HG03342 (cell line): ENCODE measurements at regions not wholly inside any gene's neighbourhood (a gene's known extent, or its start where the extent isn't known, plus 50 kb on each side); places are given as distances from the start of the nearest gene placed in this dataset.

Experiments used
- ATAC-seq: cut with Tn5 transposase; IDR thresholded peaks from one replicate; pipeline ENCODE4 v1.9.1; 2021; ENCODE audit warnings: mild to moderate bottlenecking, moderate library complexity; ENCODE audit not compliant: unreplicated experiment

GRCh38 chr2:183214680-183215079 lies 90.4 kb downstream of the NUP35 start:
- peak; percentile 89 for ATAC-seq

- ATAC-seq = no peak
Measured at GRCh38 chr2:183215917-183216316, 91.7 kb downstream of the NUP35 start.

GRCh38 chr2:183219888-183220287 lies 95.6 kb downstream of the NUP35 start:
- no peak for ATAC-seq

GRCh38 chr2:183222751-183223150 lies 98.5 kb downstream of the NUP35 start:
- ATAC-seq = no peak

- no peak for ATAC-seq
Measured at GRCh38 chr2:183224948-183225347, 100.7 kb downstream of the NUP35 start.

- no peak for ATAC-seq
Measured at GRCh38 chr2:183227176-183227575, 102.9 kb downstream of the NUP35 start.

GRCh38 chr2:183229386-183229785 lies 105.1 kb downstream of the NUP35 start:
- no peak for ATAC-seq

GRCh38 chr2:183232161-183232865 lies 108.1 kb downstream of the NUP35 start:
- ATAC-seq = no peak

- ATAC-seq = no peak
Measured at GRCh38 chr2:183242937-183243336, 118.7 kb downstream of the NUP35 start.

GRCh38 chr2:183243758-183244157 lies 119.5 kb downstream of the NUP35 start:
- no peak for ATAC-seq

- ATAC-seq = no peak
Measured at GRCh38 chr2:183244300-183244844, 120.1 kb downstream of the NUP35 start.

GRCh38 chr2:183248866-183249567 lies 124.8 kb downstream of the NUP35 start:
- ATAC-seq = no peak

- no peak for ATAC-seq
Measured at GRCh38 chr2:183250061-183250460, 125.8 kb downstream of the NUP35 start.

- ATAC-seq = no peak
Measured at GRCh38 chr2:183250472-183250871, 126.2 kb downstream of the NUP35 start.

- ATAC-seq = no peak
Measured at GRCh38 chr2:183253441-183254130, 129.3 kb downstream of the NUP35 start.

GRCh38 chr2:183255411-183255810 lies 131.2 kb downstream of the NUP35 start:
- no peak for ATAC-seq

- no peak for ATAC-seq
Measured at GRCh38 chr2:183259921-183260320, 135.7 kb downstream of the NUP35 start.

- no peak for ATAC-seq
Measured at GRCh38 chr2:183260527-183260926, 136.3 kb downstream of the NUP35 start.

- no peak for ATAC-seq
Measured at GRCh38 chr2:183264890-183265535, 140.8 kb downstream of the NUP35 start.

GRCh38 chr2:183267148-183267827 lies 143.0 kb downstream of the NUP35 start:
- ATAC-seq = peak; percentile 89

- no peak for ATAC-seq
Measured at GRCh38 chr2:183269956-183270355, 145.7 kb downstream of the NUP35 start.
